ENCODE measurements at regions not wholly inside any gene's neighbourhood (a gene's known extent, or its start where the extent isn't known, plus 50 kb on each side); places are given as distances from the start of the nearest gene placed in this dataset.
A peak's percentile ranks its signal among the peaks of the same experiment; 100 is the strongest.

GRCh38 chr11:92500453-92500852 lies 275.8 kb downstream of the FAT3 start:
- no peaks in the 10 kb centered on the region for H3K9me3 ChIP-seq (ENCODE audit: control insufficient read depth in 4 of 4, insufficient read depth in 3 of 4, low read length in 3 of 4)
- 72 to 84% methylated on average over 2 of the region's 2 CpGs for WGBS, 2 donors
- no peak for TF ChIP-seq CTCF (IDR thresholded peaks at IDR 0.05; ENCODE audit: control extremely low read depth, extremely low read depth)
- ATAC-seq (ENCODE audit: insufficient read depth, low FRiP score) (no peak), DNase-seq (no peak)
- no peaks in the 10 kb centered on the region for H3K27me3 ChIP-seq (ENCODE audit: control insufficient read depth in 3 of 3, insufficient read depth in 3 of 3, low read length in 2 of 3)
- no peak overlapping the region for H3K27ac ChIP-seq (ENCODE audit: low read depth in 1 of 2, low read length in 1 of 2)
- peaks cover 0 to 13% (median 5%) of the 10 kb centered on the region in 5 donors for H3K4me1 ChIP-seq (ENCODE audit: control insufficient read depth in 5 of 5, insufficient read depth in 5 of 5, low read length in 5 of 5)
- no peak overlapping the region for H3K4me3 ChIP-seq
- H3K36me3 ChIP-seq (ENCODE audit: control insufficient read depth in 4 of 4, insufficient read depth in 4 of 4, low read length in 4 of 4), result no peaks in the 10 kb centered on the region
- H3K9ac ChIP-seq (ENCODE audit: insufficient read depth in 1 of 2, low read length in 2 of 2), result no peak overlapping the region

DNA sequence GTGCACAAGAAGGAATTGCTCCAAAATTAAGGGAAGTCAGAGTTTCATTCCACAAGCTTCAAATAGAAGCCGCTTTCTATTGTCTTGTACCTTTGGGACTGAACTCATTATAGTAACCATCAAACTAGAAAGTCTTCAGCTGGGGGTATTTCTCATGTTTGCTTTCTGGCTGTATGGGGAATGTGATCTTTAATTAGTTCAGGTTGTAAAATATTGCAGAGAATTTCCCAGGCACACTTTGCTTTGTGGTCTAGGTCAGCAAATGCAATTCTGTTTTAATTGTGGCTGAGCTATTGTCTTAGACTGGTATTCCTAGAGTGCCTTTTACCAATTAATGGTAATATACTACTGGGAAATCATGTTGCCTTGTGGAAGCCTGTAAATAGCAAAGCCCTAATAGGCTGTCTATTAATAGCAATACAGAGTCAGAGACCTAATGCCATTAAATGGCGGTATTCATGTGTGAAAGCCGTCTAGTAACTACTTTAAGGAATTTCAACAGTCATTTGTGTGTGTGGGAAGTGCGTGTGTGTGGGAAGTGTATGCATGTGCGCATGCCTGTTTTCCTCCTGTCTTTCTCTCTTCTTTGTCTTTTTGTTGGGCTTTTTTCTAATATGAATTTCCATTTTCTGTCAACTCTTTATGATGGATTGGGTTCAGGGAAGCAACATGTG lies 276.6 kb downstream of the FAT3 start:
- no peaks in the 10 kb centered on the region for H3K27me3 ChIP-seq (ENCODE audit: control insufficient read depth in 3 of 3, insufficient read depth in 3 of 3, low read length in 2 of 3)
- DNase-seq, result no peak
- H3K4me1 ChIP-seq (ENCODE audit: control insufficient read depth in 5 of 5, insufficient read depth in 5 of 5, low read length in 5 of 5), result peaks cover 0 to 6% (median under 1%) of the 10 kb centered on the region in 5 donors
- 91 to 94% methylated on average over 5 of the region's 5 CpGs for WGBS, 2 donors
- no peak overlapping the region for H3K27ac ChIP-seq (ENCODE audit: low read depth in 1 of 2, low read length in 1 of 2)
- no peak for TF ChIP-seq CTCF (IDR thresholded peaks at IDR 0.05; ENCODE audit: control extremely low read depth, extremely low read depth)
- no peak overlapping the region for H3K4me3 ChIP-seq
- H3K9ac ChIP-seq (ENCODE audit: insufficient read depth in 1 of 2, low read length in 2 of 2), result no peak overlapping the region
- H3K9me3 ChIP-seq (ENCODE audit: control insufficient read depth in 4 of 4, insufficient read depth in 3 of 4, low read length in 3 of 4), result no peaks in the 10 kb centered on the region
- no peaks in the 10 kb centered on the region for H3K36me3 ChIP-seq (ENCODE audit: control insufficient read depth in 4 of 4, insufficient read depth in 4 of 4, low read length in 4 of 4)
- ATAC-seq (ENCODE audit: insufficient read depth, low FRiP score), result no peak

- TF ChIP-seq CTCF (IDR thresholded peaks at IDR 0.05; ENCODE audit: control extremely low read depth, extremely low read depth), result no peak
- Histone ChIP-seq H3K9me3 (ENCODE audit: control insufficient read depth in 4 of 4, insufficient read depth in 3 of 4, low read length in 3 of 4) (no peaks in the 10 kb centered on the region), H3K4me3 (no peak overlapping the region), H3K9ac (ENCODE audit: insufficient read depth in 1 of 2, low read length in 2 of 2) (no peak overlapping the region), H3K27ac (ENCODE audit: low read depth in 1 of 2, low read length in 1 of 2) (no peak overlapping the region), H3K36me3 (ENCODE audit: control insufficient read depth in 4 of 4, insufficient read depth in 4 of 4, low read length in 4 of 4) (no peaks in the 10 kb centered on the region), H3K4me1 (ENCODE audit: control insufficient read depth in 5 of 5, insufficient read depth in 5 of 5, low read length in 5 of 5) (peaks cover 0 to 6% (median 0%) of the 10 kb centered on the region in 5 donors), H3K27me3 (ENCODE audit: control insufficient read depth in 3 of 3, insufficient read depth in 3 of 3, low read length in 2 of 3) (no peaks in the 10 kb centered on the region)
- DNase-seq (peak in 2 of 3 donors; percentile 66 to 67), ATAC-seq (ENCODE audit: insufficient read depth, low FRiP score) (no peak)
These were observed 279.4 kb downstream of the FAT3 start for GRCh38 chr11:92504004-92504403.

DNA sequence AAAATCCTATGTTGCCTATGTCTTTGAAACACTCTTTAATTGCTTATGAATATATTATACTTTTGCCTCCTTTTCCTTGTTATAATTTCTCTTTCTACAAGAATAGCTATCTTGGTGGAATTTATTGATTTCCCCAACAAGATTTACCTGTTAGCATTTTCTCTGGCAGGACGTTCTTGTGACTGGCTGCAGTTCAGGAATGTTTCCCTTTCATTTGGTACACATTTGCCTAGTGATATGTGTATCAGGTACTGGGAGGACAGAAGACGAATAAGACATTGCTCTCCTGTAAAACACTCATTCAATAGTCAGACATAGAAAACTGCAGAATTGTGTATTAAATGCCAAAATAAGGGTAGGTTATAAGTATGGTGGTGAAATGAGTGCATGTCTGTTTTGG lies 279.9 kb downstream of the FAT3 start:
- ATAC-seq (ENCODE audit: insufficient read depth, low FRiP score), result no peak

More for the DNA sequence above, 279.9 kb downstream of the FAT3 start:
- peaks cover 0 to 6% (median 0%) of the 10 kb centered on the region in 5 donors for H3K4me1 ChIP-seq (ENCODE audit: control insufficient read depth in 5 of 5, insufficient read depth in 5 of 5, low read length in 5 of 5)
- no peaks in the 10 kb centered on the region for H3K27me3 ChIP-seq (ENCODE audit: control insufficient read depth in 3 of 3, insufficient read depth in 3 of 3, low read length in 2 of 3)
- WGBS, 2 donors, result 64 to 70% methylated on average over 2 of the region's 2 CpGs
- no peak for DNase-seq
- no peak overlapping the region for H3K9ac ChIP-seq (ENCODE audit: insufficient read depth in 1 of 2, low read length in 2 of 2)
- TF ChIP-seq CTCF (IDR thresholded peaks at IDR 0.05; ENCODE audit: control extremely low read depth, extremely low read depth), result no peak
- no peaks in the 10 kb centered on the region for H3K9me3 ChIP-seq (ENCODE audit: control insufficient read depth in 4 of 4, insufficient read depth in 3 of 4, low read length in 3 of 4)
- no peak overlapping the region for H3K27ac ChIP-seq (ENCODE audit: low read depth in 1 of 2, low read length in 1 of 2)
- no peaks in the 10 kb centered on the region for H3K36me3 ChIP-seq (ENCODE audit: control insufficient read depth in 4 of 4, insufficient read depth in 4 of 4, low read length in 4 of 4)
- H3K4me3 ChIP-seq, result no peak overlapping the region

Data from lung (tissue), 11 donors.